Activated T-cell treated with anti-CD3 and anti-CD28 coated beads for 24 hours (primary cell): ENCODE measurements at regions not wholly inside any gene's neighbourhood (a gene's known extent, or its start where the extent isn't known, plus 50 kb on each side); places are given as distances from the start of the nearest gene placed in this dataset.

Experiments
- DNase-seq: peaks from one replicate; pipeline ENCODE4 v3.0.0-alpha.2; 2020; ENCODE audit warnings: low read depth

GRCh38 chr3:30122359-30122758, 484.0 kb upstream of the TGFBR2 start:
- DNase-seq: no peak

DNA sequence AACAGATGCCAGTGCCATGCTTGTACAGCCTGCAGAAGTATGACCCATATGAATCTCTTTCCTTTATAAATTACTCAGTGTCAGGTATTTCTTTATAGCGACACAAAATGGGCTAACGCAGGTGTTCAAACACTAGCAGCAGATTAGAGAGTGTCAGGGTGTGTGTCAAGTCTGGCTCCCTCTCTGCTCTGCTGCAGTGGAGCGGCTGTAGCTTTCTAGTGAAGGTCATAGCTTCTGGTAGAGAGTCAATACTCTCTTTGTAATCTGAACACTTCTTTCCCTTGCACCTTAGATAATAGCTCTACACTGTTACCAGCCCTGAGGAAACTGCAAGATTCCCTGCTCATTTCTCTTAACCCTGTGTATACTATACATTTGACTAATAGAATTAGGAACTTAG, 483.2 kb upstream of the TGFBR2 start:
- DNase-seq: no peak

- DNase-seq: no peak
Measured at GRCh38 chr3:30123755-30124154, 482.6 kb upstream of the TGFBR2 start.

- DNase-seq: no peak
Measured at GRCh38 chr3:30124435-30125370, 481.7 kb upstream of the TGFBR2 start.

DNA sequence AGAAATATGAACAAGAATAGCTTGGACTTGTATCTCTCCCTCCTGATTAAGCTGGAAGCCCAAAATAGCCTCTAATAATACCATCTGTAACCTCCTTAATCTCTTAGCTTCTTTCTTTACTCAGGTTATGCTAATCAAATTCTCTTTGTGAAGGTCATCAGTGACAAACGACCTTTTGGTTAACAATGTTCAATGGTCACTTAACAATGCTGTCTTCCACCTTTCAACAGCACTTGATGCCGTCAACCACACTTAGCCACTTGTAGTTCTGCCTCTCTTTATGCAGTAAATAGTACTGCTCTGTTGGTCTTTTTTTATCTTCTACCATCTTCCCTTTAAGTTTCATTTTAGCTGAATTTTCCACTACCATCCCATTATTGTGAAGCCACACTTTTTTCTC, 476.6 kb upstream of the TGFBR2 start:
- DNase-seq: no peak

- DNase-seq: no peak
Measured at GRCh38 chr3:30130391-30130790, 476.0 kb upstream of the TGFBR2 start.

DNA sequence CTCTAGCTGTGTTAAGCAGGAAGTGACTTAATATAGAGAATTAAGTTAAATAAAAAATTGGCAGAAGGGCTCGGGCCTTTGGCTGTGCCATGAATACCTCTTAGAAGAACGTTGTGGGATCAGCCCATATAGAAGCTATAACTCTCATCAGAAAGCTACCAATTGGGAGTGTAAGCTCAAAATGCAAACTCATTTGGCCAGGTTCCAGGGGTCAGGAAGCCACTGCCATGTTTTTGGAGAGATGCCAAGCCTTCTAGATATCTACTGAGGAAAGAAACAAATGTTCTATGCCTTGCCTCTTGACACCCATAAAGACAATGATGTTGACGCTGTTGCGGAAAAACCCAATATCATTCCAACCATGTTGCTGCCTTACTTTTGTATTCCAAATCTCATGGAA, 475.2 kb upstream of the TGFBR2 start:
- no peak for DNase-seq

DNA sequence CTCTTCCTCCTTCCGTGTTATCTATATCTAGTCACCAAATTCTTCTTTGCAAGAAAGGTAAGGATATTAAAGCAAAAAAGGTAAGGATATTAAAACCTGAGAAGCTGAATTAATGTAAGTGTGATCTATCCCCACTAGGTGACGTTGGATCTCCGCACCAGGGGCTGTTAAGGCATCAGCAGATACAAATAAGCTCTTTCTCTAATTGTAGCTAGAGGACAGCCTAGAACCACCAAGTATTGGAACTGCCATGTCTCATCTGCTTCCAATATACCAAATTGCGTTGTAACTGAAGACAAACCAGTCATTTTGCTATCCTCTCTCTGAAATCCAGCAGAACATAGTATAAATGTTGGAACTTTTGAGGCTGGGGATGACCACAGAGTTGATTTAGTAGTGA, 471.2 kb upstream of the TGFBR2 start:
- DNase-seq: no peak

- DNase-seq: no peak
Measured at GRCh38 chr3:30139283-30139682, 467.1 kb upstream of the TGFBR2 start.

- DNase-seq: no peak
Measured at GRCh38 chr3:30140356-30141075, 465.9 kb upstream of the TGFBR2 start.

GRCh38 chr3:30141178-30141581, 465.2 kb upstream of the TGFBR2 start:
- DNase-seq: no peak

- DNase-seq: no peak
Measured at GRCh38 chr3:30141927-30142326, 464.5 kb upstream of the TGFBR2 start.

DNA sequence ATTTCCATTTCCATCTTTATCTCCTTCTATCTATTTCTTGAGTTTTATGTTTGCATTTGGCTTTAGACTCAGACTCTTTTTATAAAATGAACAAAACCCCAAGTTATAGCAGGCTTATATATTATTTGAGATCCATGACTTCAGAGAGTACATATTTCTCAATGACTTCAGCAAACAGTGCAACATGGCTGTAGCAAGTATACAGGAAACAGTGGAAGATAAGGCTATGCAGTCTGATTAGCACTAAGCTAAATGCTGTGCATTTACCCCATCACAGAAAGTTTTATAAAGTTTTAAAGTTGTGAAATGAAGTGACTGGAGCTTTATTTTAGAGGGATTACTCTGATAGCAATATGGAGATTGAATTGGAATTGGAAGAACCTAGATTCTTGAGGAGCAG, 463.5 kb upstream of the TGFBR2 start:
- no peak for DNase-seq

DNA sequence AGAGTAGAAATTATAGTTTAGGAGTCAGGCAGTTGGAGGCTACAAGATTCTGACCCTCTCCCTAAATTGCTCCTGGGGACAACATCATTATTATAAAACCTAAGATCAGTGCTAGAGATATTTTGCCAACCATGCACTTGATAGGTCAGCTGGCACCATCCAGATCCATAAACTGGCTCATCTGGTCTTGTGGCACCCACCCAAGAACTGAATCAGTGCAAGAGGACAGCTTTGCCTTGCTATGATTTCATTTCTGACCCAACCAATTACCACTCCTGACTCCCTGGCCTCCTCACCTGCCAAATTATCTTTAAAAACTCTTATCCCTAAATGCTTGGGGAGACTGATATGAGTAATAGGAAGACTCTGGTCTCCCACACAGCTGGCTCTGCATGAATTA, 461.1 kb upstream of the TGFBR2 start:
- DNase-seq: no peak

GRCh38 chr3:30146978-30147377, 459.4 kb upstream of the TGFBR2 start:
- no peak for DNase-seq

- no peak for DNase-seq
Measured at GRCh38 chr3:30154853-30155252, 451.5 kb upstream of the TGFBR2 start.

DNA sequence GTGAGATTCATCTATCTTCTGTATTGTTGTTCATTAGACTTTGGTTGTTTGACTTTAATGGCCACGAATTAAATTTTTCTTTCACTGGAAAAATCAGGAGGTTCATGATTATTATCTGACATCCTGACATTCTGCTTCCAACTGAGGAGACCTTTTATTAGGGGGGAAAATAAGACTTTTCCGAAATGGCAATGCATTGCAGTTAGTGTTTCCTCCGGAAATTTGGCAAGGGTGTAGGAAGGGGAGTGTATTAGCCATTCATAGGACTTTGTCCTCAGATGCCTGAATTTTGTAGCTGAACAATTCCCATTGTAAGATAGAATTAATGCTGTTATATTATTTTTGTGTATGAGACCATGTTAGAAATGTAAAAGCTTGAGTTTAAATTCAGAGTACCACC, 450.6 kb upstream of the TGFBR2 start:
- no peak for DNase-seq

DNA sequence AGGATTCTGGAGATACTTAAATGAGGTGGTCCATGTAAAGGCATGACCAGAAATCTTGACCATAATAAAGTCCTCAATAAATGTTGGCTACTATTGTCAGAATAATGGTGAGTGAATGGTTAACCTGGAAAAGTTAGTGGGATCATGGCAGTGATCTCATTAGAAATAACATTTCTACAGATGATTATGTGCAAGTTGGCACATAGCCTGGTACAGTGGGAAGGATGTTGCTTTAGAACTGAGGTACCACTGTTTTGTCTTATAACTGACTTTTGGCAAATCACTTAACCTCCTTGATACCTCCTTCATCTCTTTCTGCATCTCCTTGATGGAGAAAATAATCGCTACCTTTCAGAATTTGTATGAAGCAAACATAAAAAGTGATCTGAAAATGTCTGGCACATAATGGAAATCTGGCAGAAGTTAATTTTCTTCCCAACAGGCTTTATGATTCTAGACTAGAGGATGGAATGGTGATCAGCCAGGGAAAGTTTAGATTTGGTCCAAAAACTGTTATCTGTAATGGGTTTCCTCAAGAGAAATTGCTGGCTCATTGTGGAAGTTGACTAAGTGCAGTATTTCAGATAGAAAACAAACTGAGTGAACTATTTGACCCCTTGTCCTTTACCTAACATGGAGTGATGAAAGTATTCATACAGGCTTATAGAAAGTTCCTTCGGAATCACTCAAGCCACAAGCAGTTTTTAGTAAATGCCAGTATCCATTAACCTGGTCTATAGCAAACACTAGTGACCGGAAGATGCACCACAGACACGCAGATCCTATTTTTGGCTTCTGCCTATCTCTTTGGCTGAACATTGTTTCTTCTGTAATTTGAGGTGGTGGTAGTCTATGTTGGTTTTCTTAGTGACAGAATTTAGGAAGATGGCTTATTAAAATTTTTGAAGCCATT, 449.6 kb upstream of the TGFBR2 start:
- DNase-seq: no peak

GRCh38 chr3:30161375-30161774, 445.0 kb upstream of the TGFBR2 start:
- DNase-seq: no peak

GRCh38 chr3:30162579-30162978, 443.8 kb upstream of the TGFBR2 start:
- no peak for DNase-seq

DNA sequence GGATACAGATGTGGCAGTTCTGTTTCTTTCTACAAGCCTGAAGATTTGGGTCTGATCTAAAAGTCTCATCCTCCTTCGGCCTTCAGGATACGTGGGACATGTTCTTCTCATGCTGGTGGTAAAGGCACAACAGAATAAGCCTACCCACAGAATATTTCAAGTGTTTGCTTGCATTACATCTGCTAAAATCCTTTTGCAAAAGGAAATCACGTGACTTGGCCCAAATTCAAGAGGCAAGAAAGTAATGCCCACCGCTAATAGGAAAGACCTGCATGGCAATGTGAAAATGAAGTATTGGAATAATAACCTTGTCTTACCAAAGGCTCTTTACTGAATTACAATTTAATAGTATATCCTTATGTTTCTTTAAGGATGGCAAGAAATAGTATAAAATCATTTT, 439.9 kb upstream of the TGFBR2 start:
- DNase-seq: no peak

DNA sequence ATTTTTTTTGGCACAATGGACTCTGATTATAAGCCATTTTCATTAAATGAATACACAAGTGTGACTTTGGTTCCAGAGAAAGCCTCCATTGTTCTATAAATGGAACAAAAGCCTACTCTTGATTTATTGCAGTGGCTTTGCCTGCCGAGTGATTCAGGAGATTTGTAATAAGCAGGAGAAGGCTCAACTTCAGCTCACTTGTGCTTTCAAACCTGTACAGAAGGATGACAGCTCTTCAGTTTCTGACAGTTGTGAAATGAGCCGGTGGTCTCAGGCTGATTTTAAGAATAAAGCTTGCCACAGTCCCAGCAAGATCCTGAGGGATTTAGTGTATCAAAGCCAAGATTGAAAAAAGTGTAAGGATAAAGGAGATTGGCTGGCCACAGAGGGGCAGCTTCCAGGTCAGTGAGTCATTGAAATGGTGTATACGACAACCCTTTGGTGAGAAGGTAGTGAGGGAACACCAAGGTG, 438.8 kb upstream of the TGFBR2 start:
- DNase-seq: no peak
